ENCODE measurements at regions not wholly inside any gene's neighbourhood (a gene's known extent, or its start where the extent isn't known, plus 50 kb on each side); places are given as distances from the start of the nearest gene placed in this dataset.
"Not testable (repeated sequence)": the region's sequence is repeated elsewhere in the genome, so short reads cannot be mapped to it uniquely, and the experiment has no call there.

DNA sequence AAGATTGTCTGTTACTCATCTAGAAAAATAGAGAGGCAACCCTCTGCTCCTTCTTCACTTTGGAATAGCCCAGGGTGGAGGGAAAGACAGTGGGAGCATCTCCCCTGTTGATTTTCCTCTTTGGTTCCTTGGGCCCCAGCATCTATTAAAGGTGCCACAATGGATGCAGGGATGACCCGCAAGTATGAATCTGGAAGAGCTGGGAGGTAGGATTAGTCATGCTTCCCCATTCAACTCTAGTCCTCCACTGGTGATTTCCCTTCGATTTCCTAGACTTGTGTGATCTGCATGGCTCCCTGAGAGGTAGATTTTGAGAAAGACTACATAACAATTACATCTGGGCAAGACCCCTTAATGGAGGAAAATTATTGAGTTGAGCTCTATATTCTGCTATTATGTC is 127.8 kb downstream of the MAGEE1 start:
- Mint-ChIP-seq H3K27me3 (ENCODE audit: low read depth, poor library complexity) (no peaks in the 10 kb centered on the region), H3K4me3 (no peak overlapping the region), H3K4me1 (no peaks in the 10 kb centered on the region), H3K36me3 (ENCODE audit: low read depth) (no peaks in the 10 kb centered on the region), H3K27ac (no peak overlapping the region), H3K9me3 (peaks cover 85% of the 10 kb centered on the region)
- DNase-seq: no peak
- no peak for TF ChIP-seq CTCF (IDR thresholded peaks at IDR 0.05)

DNA sequence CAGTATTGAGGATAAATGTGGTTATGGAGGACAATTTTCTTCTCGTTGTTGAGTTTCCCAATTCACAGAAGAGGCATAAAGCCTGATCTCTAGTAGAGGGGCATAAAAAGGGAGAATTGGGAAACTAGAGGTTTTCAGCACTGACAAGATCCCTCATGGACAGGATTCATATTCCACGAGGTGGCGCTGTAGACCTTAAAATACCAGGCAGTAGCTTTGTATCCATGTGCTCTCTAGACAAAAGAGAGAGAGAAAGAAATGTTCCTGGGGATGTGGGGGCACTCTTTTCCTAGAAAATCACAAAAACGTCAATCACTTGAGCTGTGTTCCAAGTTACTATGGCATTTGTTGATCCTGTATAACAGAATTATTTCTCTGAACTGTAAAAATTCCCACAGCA is 128.3 kb downstream of the MAGEE1 start:
- no peaks in the 10 kb centered on the region for H3K27me3 Mint-ChIP-seq (ENCODE audit: low read depth, poor library complexity)
- no peaks in the 10 kb centered on the region for H3K4me1 Mint-ChIP-seq
- no peaks in the 10 kb centered on the region for H3K36me3 Mint-ChIP-seq (ENCODE audit: low read depth)
- H3K27ac Mint-ChIP-seq: no peak overlapping the region
- TF ChIP-seq CTCF (IDR thresholded peaks at IDR 0.05): no peak
- no peak overlapping the region for H3K4me3 Mint-ChIP-seq
- DNase-seq: peak; percentile 17
- H3K9me3 Mint-ChIP-seq: peaks cover 85% of the 10 kb centered on the region

- H3K36me3 Mint-ChIP-seq (ENCODE audit: low read depth); H3K4me3 Mint-ChIP-seq; H3K4me1 Mint-ChIP-seq; H3K27ac Mint-ChIP-seq; H3K27me3 Mint-ChIP-seq (ENCODE audit: low read depth, poor library complexity); DNase-seq: not testable (repeated sequence)
- H3K9me3 Mint-ChIP-seq: peaks cover 84% of the 10 kb centered on the region
These were observed 137.3 kb downstream of the MAGEE1 start for GRCh38 chrX:76564842-76565241.

DNA sequence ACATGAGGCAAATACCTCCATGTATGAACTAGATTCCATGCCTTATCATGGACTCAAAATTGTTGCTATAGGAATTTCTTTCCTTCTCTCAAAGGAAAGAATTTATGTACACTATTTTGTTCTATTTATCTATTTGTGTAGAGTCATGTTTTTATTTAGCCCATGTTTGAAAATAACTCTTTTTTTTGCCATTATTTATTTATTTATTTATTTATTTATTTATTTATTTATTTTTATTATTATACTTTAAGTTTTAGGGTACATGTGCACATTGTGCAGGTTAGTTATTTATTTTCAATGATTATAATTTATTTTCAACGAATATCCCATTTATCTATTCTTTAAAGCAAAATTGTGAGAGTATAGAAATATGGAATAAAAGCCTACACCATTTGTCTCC is 177.9 kb downstream of the MAGEE1 start:
- peaks cover 86% of the 10 kb centered on the region for H3K9me3 Mint-ChIP-seq
- H3K4me3 Mint-ChIP-seq: no peak overlapping the region
- no peak overlapping the region for H3K27ac Mint-ChIP-seq
- no peaks in the 10 kb centered on the region for H3K4me1 Mint-ChIP-seq
- TF ChIP-seq CTCF (IDR thresholded peaks at IDR 0.05): no peak
- no peaks in the 10 kb centered on the region for H3K36me3 Mint-ChIP-seq (ENCODE audit: low read depth)
- no peaks in the 10 kb centered on the region for H3K27me3 Mint-ChIP-seq (ENCODE audit: low read depth, poor library complexity)
- no peak for DNase-seq

- Mint-ChIP-seq H3K27ac (no peak overlapping the region), H3K36me3 (ENCODE audit: low read depth) (no peaks in the 10 kb centered on the region), H3K27me3 (ENCODE audit: low read depth, poor library complexity) (no peaks in the 10 kb centered on the region), H3K4me3 (no peak overlapping the region), H3K9me3 (peaks cover 92% of the 10 kb centered on the region), H3K4me1 (no peaks in the 10 kb centered on the region)
- no peak for DNase-seq
- no peak for TF ChIP-seq CTCF (IDR thresholded peaks at IDR 0.05)
These were observed 189.5 kb downstream of the MAGEE1 start for GRCh38 chrX:76617020-76617419.

GRCh38 chrX:76643590-76643989 is 216.1 kb downstream of the MAGEE1 start:
- Mint-ChIP-seq H3K27ac (no peak overlapping the region), H3K27me3 (ENCODE audit: low read depth, poor library complexity) (no peaks in the 10 kb centered on the region), H3K4me1 (no peaks in the 10 kb centered on the region), H3K4me3 (no peak overlapping the region), H3K36me3 (ENCODE audit: low read depth) (no peaks in the 10 kb centered on the region), H3K9me3 (peaks cover 90% of the 10 kb centered on the region)
- no peak for DNase-seq
- TF ChIP-seq CTCF (IDR thresholded peaks at IDR 0.05): no peak

DNA sequence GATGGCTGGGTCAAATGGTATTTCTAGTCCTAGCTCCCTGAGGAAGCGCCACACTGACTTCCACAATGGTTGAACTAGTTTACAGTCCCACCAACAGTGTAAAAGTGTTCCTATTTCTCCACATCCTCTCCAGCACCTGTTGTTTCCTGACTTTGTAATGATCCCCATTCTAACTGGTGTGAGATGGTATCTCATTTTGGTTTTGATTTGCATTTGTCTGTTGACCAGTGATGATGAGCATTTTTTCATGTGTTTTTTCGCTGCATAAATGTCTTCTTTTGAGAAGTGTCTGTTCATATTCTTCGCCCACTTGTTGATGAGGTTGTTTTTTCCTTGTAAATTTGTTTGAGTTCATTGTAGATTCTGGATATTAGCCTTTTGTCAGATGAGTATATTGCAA is 223.9 kb downstream of the MAGEE1 start:
- H3K4me1 Mint-ChIP-seq; H3K27me3 Mint-ChIP-seq (ENCODE audit: low read depth, poor library complexity); DNase-seq; H3K27ac Mint-ChIP-seq; H3K4me3 Mint-ChIP-seq; H3K36me3 Mint-ChIP-seq (ENCODE audit: low read depth): not testable (repeated sequence)
- H3K9me3 Mint-ChIP-seq: peaks cover 77% of the 10 kb centered on the region

Data from nephron progenitor cell (in vitro differentiated cells).